HG03095 (cell line): ENCODE measurements at regions not wholly inside any gene's neighbourhood (a gene's known extent, or its start where the extent isn't known, plus 50 kb on each side); places are given as distances from the start of the nearest gene placed in this dataset.

Experiments used
- ATAC-seq: cut with Tn5 transposase; IDR thresholded peaks from one replicate; pipeline ENCODE4 v1.9.1; 2021; ENCODE audit warnings: moderate library complexity; ENCODE audit not compliant: unreplicated experiment

DNA sequence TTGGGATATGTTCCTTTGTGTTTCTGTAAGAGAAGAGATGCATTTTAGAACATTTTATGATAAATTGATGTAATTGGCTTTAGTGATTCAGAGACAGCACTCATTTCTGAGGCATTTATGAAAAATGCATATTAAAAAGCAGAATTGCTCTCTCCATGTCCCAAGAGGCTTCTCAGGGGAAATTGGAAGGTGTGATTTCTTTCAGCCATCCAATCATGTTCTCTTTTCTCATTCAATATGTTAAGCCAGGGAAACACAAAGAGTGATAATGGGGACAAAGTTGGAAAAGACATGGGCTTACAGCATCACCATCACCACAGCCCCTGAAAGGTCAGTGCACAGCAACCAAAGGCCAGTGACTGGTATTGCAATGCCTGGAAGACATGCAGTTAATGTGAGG, 129.9 kb upstream of the COL1A2 start:
- ATAC-seq, result no peak

DNA sequence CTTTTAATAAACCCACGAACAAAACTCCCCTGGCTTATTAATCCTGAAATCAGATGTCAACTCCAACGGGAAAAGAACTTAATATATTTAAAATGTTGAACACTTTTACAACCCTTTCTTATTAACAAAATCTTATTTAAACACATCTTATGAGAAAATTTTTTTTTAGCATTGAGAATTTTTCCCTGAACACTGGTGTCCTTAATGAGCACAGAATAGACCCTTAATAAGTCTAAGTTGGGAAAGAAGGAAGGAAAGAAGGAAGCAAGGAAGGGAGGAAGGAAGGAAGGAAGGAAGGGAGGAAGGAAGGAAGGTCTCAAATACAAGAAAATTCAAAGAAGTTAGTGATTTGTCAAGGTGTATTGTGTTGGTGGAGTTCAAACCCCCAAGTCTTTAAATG, 129.2 kb upstream of the COL1A2 start:
- no peak for ATAC-seq

DNA sequence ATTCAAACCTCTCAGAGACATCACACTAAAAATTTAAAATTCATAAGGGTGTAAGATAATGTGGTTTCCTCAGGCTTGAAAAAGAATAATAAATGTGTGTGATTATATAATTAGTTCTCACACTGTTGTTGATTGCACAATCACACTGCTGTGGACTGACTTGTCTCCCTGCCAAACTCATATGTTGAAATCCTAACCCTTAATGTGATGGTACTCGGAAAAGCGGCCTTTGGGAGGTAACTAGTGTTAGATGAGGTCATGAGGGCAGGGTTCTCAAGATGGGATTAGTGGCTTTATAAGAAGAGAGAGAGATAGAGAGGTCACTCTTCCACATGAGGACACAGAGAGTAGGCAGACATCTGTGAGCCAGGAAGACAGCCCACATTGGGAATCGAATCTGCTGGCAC, 128.5 kb upstream of the COL1A2 start:
- ATAC-seq, result no peak

DNA sequence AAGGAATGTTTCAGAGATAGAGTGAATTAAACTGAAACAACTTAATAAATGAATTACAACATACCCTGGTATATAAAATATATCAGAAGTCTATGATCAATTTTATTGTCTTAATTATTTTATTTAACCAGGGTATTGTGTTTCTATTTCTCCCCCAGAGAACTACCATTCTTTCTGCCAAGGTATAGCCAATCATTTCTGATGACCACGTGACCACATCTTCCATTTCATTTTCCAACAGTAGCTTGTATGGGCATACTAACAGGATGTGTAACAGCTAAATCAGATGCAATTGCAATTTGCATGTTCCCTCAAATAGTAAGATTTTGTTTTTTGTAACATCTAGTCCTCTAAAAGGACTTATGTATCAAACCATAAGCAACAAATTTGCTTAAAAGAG, 123.9 kb upstream of the COL1A2 start:
- no peak for ATAC-seq

DNA sequence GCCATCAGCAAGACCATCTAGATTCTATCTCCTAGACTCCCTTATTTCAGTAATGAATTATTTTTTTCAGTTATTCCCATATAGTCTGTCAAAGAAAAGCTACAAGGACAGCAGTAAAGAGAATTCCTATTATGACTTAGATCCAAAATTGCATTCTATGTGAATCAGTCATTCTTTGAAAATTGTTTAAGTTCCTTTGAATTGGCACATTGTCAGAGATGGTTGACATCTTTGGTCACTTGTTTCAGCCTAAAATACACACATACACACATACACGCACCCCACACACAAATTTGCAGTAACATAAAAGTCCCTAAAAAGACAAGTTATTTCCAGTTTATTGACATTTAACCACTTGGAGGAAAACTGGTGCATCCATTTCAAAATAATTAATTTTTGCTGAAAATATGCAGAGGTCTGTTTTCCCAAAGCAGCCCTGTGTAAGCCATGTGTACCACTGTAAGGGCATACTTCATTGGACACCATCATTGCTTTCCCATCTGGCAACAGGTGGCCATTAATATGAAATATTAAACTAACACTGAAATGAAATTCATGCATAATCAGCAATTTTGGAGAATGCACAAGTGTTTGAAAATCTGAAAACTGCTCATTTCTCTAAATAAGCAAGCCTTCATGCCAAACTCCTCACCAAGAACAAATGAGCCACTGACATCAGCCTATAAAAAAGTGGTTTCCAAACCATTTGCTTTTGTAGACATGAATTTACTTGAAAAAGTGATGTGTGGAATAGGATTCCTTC, 121.7 kb upstream of the COL1A2 start:
- ATAC-seq, result no peak

DNA sequence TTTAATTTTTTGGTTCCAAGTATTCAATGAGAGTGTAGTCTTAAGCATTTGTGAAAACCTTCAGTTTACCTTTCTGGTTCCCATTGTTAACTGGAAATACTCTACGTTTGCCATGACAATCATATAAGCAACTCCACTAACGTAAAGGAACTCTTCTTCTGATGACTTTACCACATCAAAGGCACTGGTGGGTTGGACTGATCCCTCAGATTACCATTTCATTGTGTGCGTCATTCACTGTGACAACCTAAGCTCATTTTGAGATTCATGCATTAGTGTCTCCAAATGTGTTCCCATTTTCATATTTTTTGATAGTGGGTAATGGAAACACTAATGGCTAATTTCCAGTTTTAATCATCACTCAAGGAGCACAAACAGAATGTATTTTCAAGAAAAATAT, 119.9 kb upstream of the COL1A2 start:
- ATAC-seq, result no peak

DNA sequence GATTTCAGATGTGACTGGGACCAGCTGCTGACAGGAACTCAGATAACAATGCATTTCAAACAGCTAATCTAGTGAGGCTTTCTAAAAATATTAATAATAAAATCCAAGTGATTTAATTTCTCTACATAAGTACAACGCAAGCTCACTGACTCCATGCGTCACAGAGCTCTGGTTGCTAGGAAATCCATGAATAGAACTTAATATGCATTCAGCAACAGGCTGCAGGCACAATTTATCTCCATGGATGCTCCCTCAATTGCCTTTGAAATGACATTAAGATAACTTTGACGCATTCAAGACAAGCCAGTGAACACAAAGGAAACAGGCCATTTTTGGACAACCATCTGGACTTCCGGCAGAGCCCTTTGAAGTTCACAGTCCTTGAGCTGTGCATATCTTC, 118.7 kb upstream of the COL1A2 start:
- ATAC-seq, result no peak

DNA sequence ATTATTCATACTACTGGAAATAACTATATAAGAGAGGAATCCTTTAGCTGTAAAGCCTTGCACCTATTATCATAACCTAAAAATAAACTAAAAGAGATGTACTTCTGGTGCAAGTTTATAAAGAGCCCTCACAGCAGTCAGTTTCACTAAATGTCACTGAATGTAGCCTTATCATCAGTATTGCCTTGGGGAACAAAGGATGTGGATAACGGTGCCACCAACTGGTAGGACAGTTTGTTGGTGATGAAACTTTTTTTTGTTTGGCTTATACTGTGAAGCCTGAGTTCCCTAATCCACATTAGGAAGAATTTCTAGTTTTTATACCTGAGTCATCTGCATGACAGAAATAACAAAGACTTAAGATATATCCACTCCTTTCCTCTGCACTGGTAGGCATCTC, 117.9 kb upstream of the COL1A2 start:
- ATAC-seq, result no peak

DNA sequence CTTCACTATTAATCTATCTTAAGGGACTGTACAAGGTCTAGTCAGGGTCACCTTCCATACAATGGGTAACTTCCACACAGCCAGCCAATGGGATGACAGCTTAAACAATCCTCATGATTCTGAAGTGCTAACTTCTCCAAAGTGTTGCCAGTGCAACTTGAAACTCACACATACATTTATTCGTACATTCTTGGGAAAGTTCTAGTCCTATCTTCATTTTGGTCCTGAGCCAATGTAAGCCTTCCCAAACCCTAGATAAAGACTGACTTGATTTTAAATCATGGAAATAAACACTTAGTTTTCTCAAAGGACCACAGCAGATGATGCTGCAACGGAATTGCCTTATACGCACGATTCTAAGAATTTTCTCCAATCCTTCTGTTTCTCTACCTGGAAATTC, 117.5 kb upstream of the COL1A2 start:
- ATAC-seq, result no peak

DNA sequence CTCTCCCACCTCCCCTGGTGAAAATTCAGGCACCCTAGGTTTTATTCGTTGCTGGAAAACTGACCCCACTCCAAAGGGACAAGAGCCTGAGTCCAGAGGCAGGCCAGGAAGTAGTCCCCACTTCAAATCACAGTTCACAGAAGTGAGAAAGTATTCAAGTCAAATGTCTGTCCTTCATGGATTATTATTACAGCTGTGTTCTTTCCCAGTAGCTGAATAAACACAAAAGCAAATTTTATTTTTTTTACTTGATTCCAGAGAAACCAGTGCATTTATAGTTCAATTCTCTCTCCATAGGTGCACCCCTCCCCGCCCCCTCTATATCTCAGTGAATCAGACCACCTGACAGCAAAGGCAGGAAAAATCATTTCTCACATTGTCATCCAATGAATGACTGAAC, 113.8 kb upstream of the COL1A2 start:
- ATAC-seq, result no peak

DNA sequence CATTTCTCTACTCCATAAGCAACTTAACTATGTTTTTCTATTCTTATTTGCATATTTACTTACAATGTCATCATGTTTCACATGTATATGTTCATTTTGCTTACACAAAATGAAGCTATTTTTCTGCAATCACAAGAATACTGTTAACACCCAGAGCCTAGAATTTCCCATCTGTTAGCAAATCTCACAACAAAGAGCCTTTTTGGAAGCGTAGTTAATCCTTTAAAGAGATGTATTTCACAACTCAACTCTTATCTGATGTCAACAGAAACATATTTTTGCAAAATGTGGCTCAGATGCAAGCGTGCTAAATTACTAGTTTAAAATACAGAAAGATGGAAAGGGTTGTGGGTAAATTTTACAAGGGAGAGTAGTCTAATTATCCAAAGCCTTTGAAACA, 110.6 kb upstream of the COL1A2 start:
- no peak for ATAC-seq

DNA sequence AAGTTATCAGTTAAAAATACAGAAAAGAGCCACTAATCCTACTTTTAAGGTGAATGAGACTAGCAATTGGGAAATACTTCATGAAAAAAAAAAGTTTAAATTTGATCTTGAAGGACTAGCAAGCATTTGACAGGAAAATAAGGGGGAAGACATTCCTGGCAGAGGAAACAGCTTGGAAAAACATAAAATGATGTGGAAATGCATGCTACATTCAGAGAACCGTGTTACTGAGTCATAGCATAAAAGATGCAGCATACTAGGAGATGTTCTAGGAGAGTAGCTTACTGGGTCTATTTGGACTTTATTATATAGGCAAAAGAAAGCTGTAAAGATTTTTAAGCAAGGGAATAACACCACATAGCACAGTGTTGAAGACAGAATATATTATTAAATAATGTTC, 108.6 kb upstream of the COL1A2 start:
- ATAC-seq, result no peak

DNA sequence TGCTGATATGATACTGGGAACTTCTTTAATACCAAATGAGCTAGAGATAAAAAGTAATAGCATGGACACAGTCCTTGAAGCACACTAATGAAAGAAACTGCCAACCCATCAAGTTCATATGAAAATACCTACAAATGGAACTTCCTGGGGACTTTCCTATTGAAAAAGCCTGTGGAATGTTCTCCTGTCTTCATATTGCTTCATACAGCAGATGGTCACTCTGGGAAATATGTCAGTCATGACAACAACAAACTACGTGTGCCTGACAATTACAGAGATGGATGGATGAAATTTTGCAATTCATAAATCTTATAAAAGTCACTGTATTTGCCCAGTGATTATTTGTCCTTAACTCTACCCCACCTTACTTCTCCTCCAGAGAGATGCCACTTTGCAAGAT, 106.6 kb upstream of the COL1A2 start:
- no peak for ATAC-seq

DNA sequence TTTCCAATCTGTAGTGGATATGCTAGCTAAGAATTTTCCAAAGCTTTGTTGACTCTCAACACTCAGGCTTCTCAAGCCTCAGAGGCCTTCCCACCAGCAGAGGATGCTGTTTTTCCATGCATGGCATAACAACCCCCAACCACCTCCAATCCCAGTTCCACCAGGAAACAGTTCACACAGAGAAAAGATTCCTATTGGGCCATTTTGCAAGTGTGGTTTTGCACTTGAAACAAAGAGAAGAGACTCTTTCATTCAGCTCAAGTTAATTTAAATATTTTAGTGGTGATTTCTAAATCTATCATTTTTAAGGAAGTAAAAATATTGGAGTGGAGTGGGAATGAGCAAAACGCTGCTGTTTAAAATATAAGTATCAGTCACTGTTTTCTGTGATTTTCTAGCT, 105.6 kb upstream of the COL1A2 start:
- no peak for ATAC-seq

DNA sequence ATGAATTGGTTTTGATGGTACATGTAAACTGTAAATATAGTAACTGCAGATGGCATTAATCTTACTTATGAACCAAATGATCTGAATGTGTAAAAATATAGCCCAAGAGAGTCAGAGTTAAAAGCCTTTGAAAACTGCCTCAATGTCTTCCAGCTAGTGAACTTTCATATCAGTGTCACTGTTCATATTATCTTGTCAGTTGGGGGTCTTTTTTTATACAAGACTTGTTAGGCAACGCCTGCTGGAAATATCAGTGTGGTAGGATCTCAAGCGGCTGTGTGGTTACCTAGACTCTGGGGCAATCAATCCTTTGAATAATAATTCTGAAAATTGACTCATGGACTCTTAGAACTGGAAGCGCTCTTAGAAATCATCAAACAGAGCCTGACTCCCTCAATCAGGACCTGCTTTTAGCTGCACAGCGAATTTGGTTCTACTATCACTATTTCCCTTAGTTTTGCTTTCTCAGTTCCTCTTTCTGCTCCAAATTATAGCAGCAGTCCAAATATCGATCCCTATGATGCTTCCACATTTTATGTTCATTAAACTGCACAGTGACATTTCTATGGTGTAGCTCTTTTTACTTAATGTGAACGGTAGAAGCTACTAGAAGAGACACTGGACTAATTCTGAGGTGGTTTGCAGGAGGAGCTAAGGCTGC, 100.1 kb upstream of the COL1A2 start:
- ATAC-seq, result no peak

DNA sequence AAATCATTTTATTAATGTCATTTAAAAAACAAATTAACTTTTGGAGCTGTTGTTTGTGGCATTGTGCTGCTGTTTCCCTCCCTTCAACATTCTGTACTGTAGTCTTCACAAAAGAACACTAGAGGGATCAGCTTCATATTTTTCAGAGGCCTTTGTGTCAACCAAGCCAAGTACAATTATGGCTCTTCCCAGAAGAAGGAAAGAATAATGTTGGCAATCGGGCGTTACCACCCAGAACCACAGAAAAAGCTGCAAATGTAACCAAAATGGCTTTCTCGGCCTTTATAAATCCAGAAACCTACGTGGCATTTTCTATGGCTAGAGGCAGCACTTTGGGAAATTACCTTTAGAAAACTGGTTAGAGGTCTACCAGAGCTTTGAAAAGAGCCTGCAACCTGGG, 98.8 kb upstream of the COL1A2 start:
- ATAC-seq, result no peak

DNA sequence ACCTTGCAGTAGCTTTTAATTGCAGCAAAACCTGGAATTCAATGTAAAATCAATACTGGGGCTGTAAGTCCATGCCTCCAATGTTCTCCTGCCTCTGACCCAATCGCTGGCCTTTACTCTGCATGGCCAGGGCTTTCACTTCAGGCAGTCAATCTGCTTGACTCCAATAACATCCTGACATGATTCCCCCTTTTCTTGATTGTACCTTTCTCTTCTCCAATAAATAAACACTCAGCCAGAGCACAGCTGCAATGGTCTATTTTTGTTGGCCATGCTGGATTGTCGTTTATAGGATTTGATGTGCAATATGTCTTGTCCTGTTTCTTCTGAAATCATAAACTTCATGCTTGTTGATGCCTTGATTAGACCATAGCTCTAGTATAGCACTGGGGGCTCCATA, 97.8 kb upstream of the COL1A2 start:
- ATAC-seq, result no peak

DNA sequence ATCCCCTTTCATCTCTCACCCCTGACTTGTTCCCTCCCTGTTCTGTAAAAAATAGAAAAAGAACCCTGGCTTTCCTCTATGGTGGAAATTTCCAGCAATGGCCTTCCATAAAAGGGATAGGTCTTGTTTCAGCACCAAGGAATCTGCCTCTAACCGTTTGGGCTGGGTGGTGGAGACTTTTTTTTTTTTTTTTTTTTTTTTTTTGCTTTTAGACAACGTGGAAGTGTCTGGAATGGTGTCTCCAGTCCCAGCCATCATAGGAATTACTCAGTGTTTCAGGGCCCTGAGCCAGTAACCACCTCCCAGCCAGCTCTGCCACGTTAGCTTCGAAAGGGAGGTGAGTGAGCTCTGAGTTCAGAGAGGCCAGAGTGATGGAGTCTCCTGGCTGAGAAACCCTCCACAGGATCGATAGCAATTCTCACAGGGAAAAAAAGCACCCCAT, 97.3 kb upstream of the COL1A2 start:
- no peak for ATAC-seq

DNA sequence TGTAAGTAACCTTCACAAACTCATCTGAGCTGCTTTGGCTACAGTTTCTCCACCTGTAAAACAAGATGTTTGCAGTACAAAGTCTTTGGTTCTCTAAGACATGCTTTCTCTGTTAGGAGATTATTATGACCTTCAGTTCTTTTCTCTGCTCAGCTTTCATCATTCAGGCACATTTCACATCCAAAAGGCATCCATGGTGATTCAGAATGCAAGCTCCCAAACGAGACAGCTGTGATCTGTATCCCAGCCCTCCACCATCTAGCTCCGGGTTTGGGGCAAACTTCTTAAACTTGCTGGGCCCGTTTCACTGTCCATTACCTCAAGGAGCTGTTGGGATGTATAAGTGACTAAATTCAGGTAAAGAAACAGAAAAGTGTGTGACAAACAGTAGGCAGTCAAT, 95.8 kb upstream of the COL1A2 start:
- no peak for ATAC-seq

DNA sequence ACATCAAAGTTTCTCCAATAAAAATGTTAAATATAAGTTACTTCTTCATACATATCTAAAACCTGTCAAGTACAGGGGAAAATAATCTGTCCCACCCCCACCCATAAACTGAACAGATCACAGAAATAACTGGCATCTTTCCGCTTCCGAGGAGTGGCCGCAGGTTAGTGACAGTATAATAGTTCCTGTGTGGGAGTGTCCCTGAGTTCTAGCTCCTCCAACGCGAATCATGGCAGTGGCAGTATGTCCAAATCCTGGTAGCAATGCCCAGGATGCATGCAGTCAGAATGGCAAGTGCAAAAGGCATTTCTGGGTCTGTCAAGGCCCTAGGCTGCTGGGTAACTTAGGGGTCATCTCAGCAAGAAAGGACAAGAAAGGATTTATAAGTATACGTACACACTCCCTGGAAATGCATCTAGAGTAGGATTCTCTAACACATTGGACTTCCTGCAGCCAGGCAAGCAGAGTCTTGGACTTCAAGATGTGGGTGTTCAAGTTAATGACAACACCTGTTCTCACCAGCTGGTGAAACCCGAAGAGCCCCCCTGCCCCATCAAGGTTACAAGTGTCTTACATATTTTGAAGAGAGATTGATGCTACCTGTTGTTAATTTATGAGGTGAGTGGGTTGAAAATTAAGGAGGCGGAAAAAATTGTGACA, 94.4 kb upstream of the COL1A2 start:
- no peak for ATAC-seq

DNA sequence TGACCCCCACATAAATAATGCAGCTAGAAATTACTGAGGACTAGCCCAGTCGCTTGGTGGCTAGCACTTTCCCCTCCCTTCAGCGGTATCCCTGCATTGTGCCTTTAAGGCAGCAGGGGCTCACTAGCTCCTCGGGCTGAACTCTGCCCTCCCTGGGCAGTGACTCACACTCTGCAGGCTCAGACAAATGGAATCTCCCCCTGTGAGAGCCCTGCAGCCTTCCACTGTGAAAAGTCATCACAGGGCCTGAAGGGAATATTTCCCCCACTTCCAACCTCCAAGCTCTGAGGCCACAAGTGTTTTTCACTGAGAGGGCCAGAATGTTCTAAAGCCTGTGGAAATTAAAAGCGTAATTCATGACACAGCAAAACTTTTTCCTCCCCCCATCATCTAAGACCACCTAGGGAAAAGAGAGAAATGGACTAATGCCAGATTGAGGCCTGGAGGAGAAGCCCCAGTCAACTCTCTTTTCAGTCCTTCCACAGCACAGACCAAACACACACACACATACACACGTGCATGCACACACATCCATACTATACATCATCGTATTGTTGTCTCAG, 93.6 kb upstream of the COL1A2 start:
- ATAC-seq, result no peak

DNA sequence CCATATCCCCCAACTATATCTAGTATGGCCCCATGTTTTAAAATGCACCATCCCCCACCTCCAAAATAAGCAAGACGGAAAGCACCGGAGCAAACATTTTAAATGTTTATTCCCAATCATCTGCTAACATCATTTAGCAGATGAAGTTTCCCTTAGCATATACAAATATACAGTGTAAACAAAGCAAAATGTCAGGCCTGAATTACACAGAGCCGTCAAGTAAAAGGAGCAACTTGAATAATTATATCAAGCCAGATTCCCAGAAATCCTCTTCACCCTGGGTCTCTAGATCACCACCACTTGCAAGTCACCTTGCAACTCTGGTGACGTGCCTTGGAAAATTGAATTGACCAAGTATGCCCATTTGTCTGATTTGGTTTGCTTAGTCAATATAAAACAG, 91.6 kb upstream of the COL1A2 start:
- no peak for ATAC-seq
